Psoas muscle (tissue), 7 donors: ENCODE measurements at regions not wholly inside any gene's neighbourhood (a gene's known extent, or its start where the extent isn't known, plus 50 kb on each side); places are given as distances from the start of the nearest gene placed in this dataset.

Source experiments
- ATAC-seq, 4 donors: fragments of 200-7000 bp; cut with Tn5 transposase; one replicate each; pipeline ENCODE4 v1.9.1; 2020; ENCODE audit warnings: moderate library complexity in 3 of 4, mild to moderate bottlenecking in 2 of 4
- DNase-seq, 2 donors: peaks; one replicate each; pipeline ENCODE4 v3.0.0-alpha.2; 2020
- H3K27ac ChIP-seq: fragments of 200-600 bp; one replicate; pipeline ENCODE4 v1.8.0; 2022
- H3K27me3 ChIP-seq, 3 donors: fragments of 200-600 bp in 1 of 3; one replicate each; pipeline versions ENCODE4 v1.6.1 to v1.8.0; 2013 to 2022; ENCODE audit warnings: low read length in 2 of 3, mild to moderate bottlenecking in 2 of 3, moderate library complexity in 1 of 3; ENCODE audit not compliant: insufficient read depth in 3 of 3
- H3K36me3 ChIP-seq, 2 donors: fragments of 200-600 bp in 1 of 2; one replicate each; pipeline versions ENCODE4 v1.6.1 to v1.8.0; 2013 to 2022; ENCODE audit warnings: low read depth in 1 of 2, mild to moderate bottlenecking in 1 of 2, moderate library complexity in 1 of 2; ENCODE audit not compliant: insufficient read depth in 1 of 2
- H3K4me1 ChIP-seq: fragments of 200-600 bp; one replicate; pipeline ENCODE4 v1.8.0; 2022
- H3K4me3 ChIP-seq: fragments of 200-600 bp; one replicate; pipeline ENCODE4 v1.8.0; 2022; ENCODE audit warnings: mild to moderate bottlenecking
- H3K9me3 ChIP-seq: fragments of 200-600 bp; one replicate; pipeline ENCODE4 v1.8.0; 2022
- CTCF ChIP-seq: fragments of 200-600 bp; IDR thresholded peaks from one replicate; pipeline ENCODE4 v1.8.0; 2022; ENCODE audit warnings: antibody characterized with exemption
- WGBS, 3 donors: extraction: QIAGEN DNeasy Blood & Tissue Kit; methylation state at CpG; one replicate each; pipeline versions ENCODE4 v1.1.6 to v1.1.7; 2013; 5-methylcytosine and 5-hydroxymethylcytosine counted together
- intact Hi-C, 2 donors: fragments of 100-400 bp; cut with DNase I; formaldehyde crosslinking; loops; one replicate each; pipeline versions ENCODE4 v1.11.0 to v1.14.2; 2022
- donor health status: healthy with polysubstance abuse.
- donor health status: DM: no; HTN: no; CAD: no; lungs with moderate emphysema.
- donor health status: Bipolar disorder and iron deficiency.
- donor health status: healthy.
- donor health status: DM: yes; HTN: yes; CAD: no.
- donor health status: DM: no; HTN: no; CAD: no.
- donor health status: DM: yes; HTN: yes; CAD: no.

GRCh38 chr12:5177731-5178130 lies 134.1 kb downstream of the KCNA5 start:
- Histone ChIP-seq H3K4me3 (no peak overlapping the region), H3K27me3 (no peaks in the 10 kb centered on the region), H3K36me3 (no peaks in the 10 kb centered on the region), H3K4me1 (peaks cover 7% of the 10 kb centered on the region), H3K27ac (no peak overlapping the region), H3K9me3 (no peaks in the 10 kb centered on the region)
- no peak for ATAC-seq
- no peak for TF ChIP-seq CTCF
- intact Hi-C loops = loop anchor here in 1 of 2 donors (5.0 kb wide), 1 partner anchor 210 kb away; no protein-coding TSS in a partner anchor
- 93 to 95% (median 93%) methylated on average over 2 of the region's 2 CpGs for WGBS, 3 donors
- DNase-seq = no peak

DNA sequence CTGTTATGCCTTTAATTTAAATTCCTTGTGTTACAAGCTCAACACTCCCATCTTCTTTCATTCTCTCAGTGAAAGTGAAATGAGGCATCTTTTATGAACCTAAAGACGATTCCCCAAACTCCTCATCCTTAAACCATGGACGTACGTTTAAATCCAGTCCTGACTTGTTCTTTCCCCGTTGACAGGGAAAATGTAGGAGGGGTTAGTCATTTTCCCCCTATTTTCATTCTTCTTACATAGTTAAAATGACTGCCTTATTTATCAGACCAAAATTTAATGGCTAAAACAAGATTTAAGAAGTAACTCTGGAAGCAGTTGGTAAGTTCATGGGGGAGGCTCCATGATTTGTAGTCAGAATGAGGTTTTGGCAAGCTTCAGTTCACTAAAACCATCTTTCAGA lies 134.9 kb downstream of the KCNA5 start:
- ATAC-seq (no peak), DNase-seq (no peak)
- H3K9me3 ChIP-seq = no peaks in the 10 kb centered on the region
- no peaks in the 10 kb centered on the region for H3K36me3 ChIP-seq
- H3K27me3 ChIP-seq = no peaks in the 10 kb centered on the region
- no peak overlapping the region for H3K4me3 ChIP-seq
- no peak for TF ChIP-seq CTCF
- H3K4me1 ChIP-seq = no peaks in the 10 kb centered on the region
- WGBS, 3 donors = 82 to 92% (median 88%) methylated on average over 4 of the region's 4 CpGs
- intact Hi-C loops = loop anchor here in 1 of 2 donors (5.0 kb wide), 1 partner anchor 209 kb away; no protein-coding TSS in a partner anchor
- no peak overlapping the region for H3K27ac ChIP-seq

- ATAC-seq (no peak), DNase-seq (no peak)
- Histone ChIP-seq H3K4me1 (no peaks in the 10 kb centered on the region), H3K9me3 (no peaks in the 10 kb centered on the region), H3K27me3 (no peaks in the 10 kb centered on the region), H3K4me3 (no peak overlapping the region), H3K27ac (no peak overlapping the region), H3K36me3 (no peaks in the 10 kb centered on the region)
- no peak for TF ChIP-seq CTCF
- intact Hi-C loops = no loop called here
- 89 to 90% (median 90%) methylated on average over 5 of the region's 5 CpGs for WGBS, 3 donors
Measured at GRCh38 chr12:5180496-5180895, 136.8 kb downstream of the KCNA5 start.

- peaks cover 10% of the 10 kb centered on the region for H3K4me1 ChIP-seq
- H3K27ac ChIP-seq = no peak overlapping the region
- no peak overlapping the region for H3K4me3 ChIP-seq
- H3K36me3 ChIP-seq = no peaks in the 10 kb centered on the region
- H3K9me3 ChIP-seq = no peaks in the 10 kb centered on the region
- no peak for ATAC-seq
- whole genome bisulfite sequencing, 3 donors = 80 to 82% (median 82%) methylated on average over 5 of the region's 5 CpGs
- TF ChIP-seq CTCF = no peak
- DNase-seq = no peak
- H3K27me3 ChIP-seq = no peaks in the 10 kb centered on the region
- intact Hi-C loops = no loop called here
Measured at GRCh38 chr12:5184186-5184585, 140.5 kb downstream of the KCNA5 start.

DNA sequence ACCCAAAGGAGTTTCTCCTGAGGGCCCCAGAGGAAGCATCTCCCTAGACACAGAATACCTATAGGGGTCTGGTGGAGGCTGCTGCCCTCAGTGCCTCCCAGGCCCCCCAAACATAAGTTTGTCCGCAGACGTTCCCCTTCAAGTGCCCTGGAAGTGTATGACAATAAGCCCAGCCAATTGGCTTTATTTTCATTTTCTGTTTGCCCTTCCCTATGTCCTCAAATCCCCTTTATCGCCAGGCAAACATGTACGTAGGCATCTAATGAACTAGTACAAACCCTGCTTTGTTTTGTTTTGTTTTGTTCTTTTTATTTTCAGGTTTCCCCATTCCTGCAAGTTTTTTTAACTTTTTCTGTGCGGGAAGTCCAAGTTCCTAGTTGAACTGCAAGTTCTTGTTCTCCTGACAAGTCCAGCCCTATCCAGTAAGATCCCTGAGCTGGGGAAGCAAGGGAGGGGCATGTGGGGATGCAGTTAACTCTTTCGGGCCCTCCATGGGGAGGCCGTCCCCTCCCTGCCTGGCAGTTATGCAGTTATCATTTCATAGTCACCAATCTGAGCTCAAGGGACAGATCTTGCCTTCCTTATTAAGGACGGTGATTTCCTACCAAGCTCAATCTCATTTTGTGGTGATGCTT lies 141.9 kb downstream of the KCNA5 start:
- intact Hi-C loops = loop anchor here in 1 of 2 donors (5.0 kb wide), 1 partner anchor 753 kb away; no protein-coding TSS in a partner anchor
- H3K36me3 ChIP-seq = no peaks in the 10 kb centered on the region
- no peak for TF ChIP-seq CTCF
- DNase-seq = no peak
- H3K27ac ChIP-seq = no peak overlapping the region
- 32 to 45% (median 35%) methylated on average over 8 of the region's 8 CpGs for WGBS, 3 donors
- no peaks in the 10 kb centered on the region for H3K27me3 ChIP-seq
- peak overlapping the region; percentile 31 for H3K4me3 ChIP-seq
- H3K9me3 ChIP-seq = no peaks in the 10 kb centered on the region
- H3K4me1 ChIP-seq = peaks cover 10% of the 10 kb centered on the region
- no peak for ATAC-seq
